ENCODE measurements at regions not wholly inside any gene's neighbourhood (a gene's known extent, or its start where the extent isn't known, plus 50 kb on each side); places are given as distances from the start of the nearest gene placed in this dataset.

GRCh38 chr19:28396287-28396831 is 816.6 kb downstream of the UQCRFS1 start:
- TF ChIP-seq TAF1 (IDR thresholded peaks at IDR 0.05; ENCODE audit: low read depth) (no peak), NFIC (IDR thresholded peaks at IDR 0.05) (no peak)

Measured in Ishikawa (cell line).